HG02642 (cell line): ENCODE measurements at regions not wholly inside any gene's neighbourhood (a gene's known extent, or its start where the extent isn't known, plus 50 kb on each side); places are given as distances from the start of the nearest gene placed in this dataset.
"Not testable (repeated sequence)": the region's sequence is repeated elsewhere in the genome, so short reads cannot be mapped to it uniquely, and the experiment has no call there.

Experiments
- ATAC-seq: cut with Tn5 transposase; IDR thresholded peaks from one replicate; pipeline ENCODE4 v1.9.1; 2021; ENCODE audit warnings: mild to moderate bottlenecking; ENCODE audit not compliant: unreplicated experiment, poor library complexity

GRCh38 chr9:97109194-97109811 lies 70.4 kb upstream of the CTSV start:
- ATAC-seq: no peak

- not testable (repeated sequence) for ATAC-seq
Measured at GRCh38 chr9:97105220-97105619, 66.3 kb upstream of the CTSV start.

DNA sequence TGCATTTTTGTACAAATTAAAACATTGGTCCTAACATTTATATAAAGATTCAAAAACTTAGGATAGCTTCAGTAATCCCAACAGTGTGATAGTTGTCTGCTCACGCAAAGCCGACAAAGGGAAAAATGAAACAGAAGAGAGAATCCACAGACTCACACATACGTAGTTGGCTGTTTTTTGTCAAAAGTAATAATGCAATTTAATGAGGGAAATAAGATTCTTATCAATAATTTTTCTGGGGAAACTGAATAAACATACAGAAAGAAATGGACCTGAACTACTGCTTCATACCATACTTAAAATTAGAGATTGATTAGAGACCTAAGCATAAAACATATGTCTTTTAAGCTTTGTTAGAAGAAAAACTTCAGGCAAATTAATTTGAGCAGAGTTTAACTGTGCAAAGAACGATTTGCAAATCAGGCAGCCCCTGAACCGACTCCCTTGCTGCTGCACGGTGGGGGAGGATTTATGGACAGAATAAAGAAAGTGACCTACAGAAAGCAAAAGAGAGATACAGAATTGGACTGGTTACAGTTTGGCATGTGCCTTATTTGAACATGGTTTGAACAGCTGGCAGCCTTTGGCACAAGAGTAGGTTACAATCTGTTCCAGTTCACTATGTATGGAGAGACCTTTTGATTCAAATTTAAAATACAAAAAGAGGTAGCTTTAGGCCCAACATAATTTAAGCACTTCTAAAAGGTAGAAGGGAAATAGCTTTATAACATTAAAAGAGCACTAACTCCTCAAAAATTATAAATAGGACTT lies 64.9 kb upstream of the CTSV start:
- not testable (repeated sequence) for ATAC-seq

GRCh38 chr9:97099540-97099939 lies 60.6 kb upstream of the CTSV start:
- not testable (repeated sequence) for ATAC-seq

DNA sequence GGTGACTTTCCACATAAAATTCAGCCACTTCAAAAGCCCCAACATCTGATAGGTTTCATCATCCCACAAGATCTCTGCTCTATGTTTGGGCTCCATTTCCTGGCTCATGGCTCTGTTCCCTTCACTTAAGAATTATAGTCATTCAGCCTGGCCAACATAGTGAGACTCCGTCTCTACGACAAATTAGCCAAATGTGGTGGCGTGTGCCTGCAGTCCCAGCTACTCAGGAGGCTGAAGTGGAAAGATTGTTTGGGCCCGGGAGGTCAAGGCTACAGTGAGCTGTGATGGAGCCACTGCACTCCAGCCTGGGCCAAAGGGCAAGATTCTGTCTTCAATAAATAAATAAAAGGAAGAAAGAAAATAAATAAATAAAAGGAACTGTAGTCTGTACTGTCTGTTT lies 57.9 kb upstream of the CTSV start:
- no peak for ATAC-seq

DNA sequence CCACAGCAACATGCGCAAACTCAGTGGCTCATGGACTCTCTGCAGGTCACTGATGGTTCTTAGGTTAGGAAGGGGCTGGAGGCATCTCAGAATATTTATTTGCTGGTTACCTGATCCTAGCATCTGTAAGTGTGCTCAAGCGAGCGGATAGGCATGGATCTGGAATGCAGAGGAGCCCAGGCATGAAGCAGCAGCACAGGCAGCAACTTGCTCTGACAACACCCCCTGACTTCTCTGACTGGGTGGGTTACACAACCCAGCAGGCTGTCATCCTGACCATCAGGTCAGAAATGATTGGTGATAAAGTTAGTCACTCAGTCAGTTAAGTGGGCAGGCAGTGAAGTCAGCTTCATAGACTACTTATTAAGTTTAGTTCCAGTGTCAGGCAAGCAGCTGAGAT lies 50.4 kb upstream of the CTSV start:
- ATAC-seq: not testable (repeated sequence)
